GM12878 (cell line): ENCODE measurements at regions not wholly inside any gene's neighbourhood (a gene's known extent, or its start where the extent isn't known, plus 50 kb on each side); places are given as distances from the start of the nearest gene placed in this dataset.
"Not testable (repeated sequence)": the region's sequence is repeated elsewhere in the genome, so short reads cannot be mapped to it uniquely, and the experiment has no call there.

Experiments used
- ATAC-seq: fragments of 200-7000 bp; cut with Tn5 transposase; 3 replicates; pipeline ENCODE4 v1.9.1; 2020; ENCODE audit warnings: mild to moderate bottlenecking, moderate library complexity
- BruUV-seq: library from RNA; stranded (reverse); fragments of 400-500 nt; replicated peaks from 2 replicates; lab custom pipeline; 2021; lab: Mats Ljungman, UMichigan
- CTCF ChIA-PET: fragments of 300-600 bp; sonication (Branson Sonifier 250); formaldehyde crosslinking; extraction: SDS; loops from one replicate; lab custom pipeline; 2021; ENCODE audit warnings: inconsistent platforms; lab: Yijun Ruan, JAX
- POLR2A ChIA-PET: fragments of 350-600 bp; formaldehyde crosslinking; extraction: SDS; loops from one replicate; lab custom pipeline; 2021; ENCODE audit warnings: inconsistent platforms; lab: Charles Lee
- RAD21 ChIA-PET: fragments of 300-600 bp; sonication (Branson Sonifier 250); formaldehyde crosslinking; loops from one replicate; lab custom pipeline; 2023; ENCODE audit warnings: antibody characterized with exemption; ENCODE audit not compliant: unreplicated experiment; lab: Charles Lee
- SMC1A ChIA-PET: fragments of 300-600 bp; sonication (Branson Sonifier 250); formaldehyde crosslinking; loops from one replicate; lab custom pipeline; 2023; ENCODE audit not compliant: unreplicated experiment, uncharacterized antibody; lab: Charles Lee
- DNase-seq: peaks from one replicate; pipeline ENCODE4 v3.0.0-alpha.2; 2011; ENCODE audit warnings: low read depth, low spot score
- FAIRE-seq: peaks from 3 replicates; lab custom pipeline; 2011; peaks lifted over from hg19 to GRCh38; lab: Jason Lieb, UNC
- H2AFZ ChIP-seq: 2 replicates; pipeline ENCODE4 v1.6.0; 2011; ENCODE audit warnings: low read depth, low read length, control low read depth; ENCODE audit not compliant: control insufficient read depth
- H3K27ac ChIP-seq: 2 replicates; pipeline ENCODE4 v1.5.1; 2011; ENCODE audit warnings: control low read depth; ENCODE audit not compliant: control insufficient read depth, insufficient read depth
- H3K27me3 ChIP-seq, 2 experiments: replicated peaks in 1 of 2; 2 replicates each; pipeline versions ENCODE4 v1.6.0 to v1.6.1; 2011; ENCODE audit warnings: low read length in 1 of 2; ENCODE audit not compliant: control insufficient read depth in 2 of 2, insufficient read depth in 2 of 2
- H3K36me3 ChIP-seq, 2 experiments: 2 replicates each; pipeline ENCODE4 v1.5.1; 2011; ENCODE audit warnings: low read length in 1 of 2; ENCODE audit not compliant: control insufficient read depth in 2 of 2, insufficient read depth in 2 of 2
- H3K4me1 ChIP-seq: 2 replicates; pipeline ENCODE4 v1.6.1; 2011; ENCODE audit warnings: mild to moderate bottlenecking, low read length, moderate library complexity, mixed read lengths; ENCODE audit not compliant: control insufficient read depth, insufficient read depth
- H3K4me2 ChIP-seq: 2 replicates; pipeline ENCODE4 v1.6.0; 2011; ENCODE audit warnings: control low read depth; ENCODE audit not compliant: control insufficient read depth, insufficient read depth
- H3K4me3 ChIP-seq: fragments of 200-600 bp; sonication (generic); 2 replicates; pipeline ENCODE4 v1.5.1; 2016
- H3K79me2 ChIP-seq: 2 replicates; pipeline ENCODE4 v1.6.0; 2011; ENCODE audit warnings: low read length; ENCODE audit not compliant: control insufficient read depth, insufficient read depth
- H3K9ac ChIP-seq: 2 replicates; pipeline ENCODE4 v1.8.0; 2011; ENCODE audit warnings: low read length, control low read depth, mixed read lengths; ENCODE audit not compliant: control insufficient read depth, insufficient read depth
- H3K9me3 ChIP-seq: replicated peaks from 3 replicates; pipeline ENCODE4 v1.5.1; 2011; ENCODE audit warnings: mild to moderate bottlenecking, low read length; ENCODE audit not compliant: control insufficient read depth, insufficient read depth
- H4K20me1 ChIP-seq: 2 replicates; pipeline ENCODE4 v1.6.0; 2011; ENCODE audit not compliant: control insufficient read depth, insufficient read depth
- CTCF ChIP-seq, 3 experiments: IDR thresholded peaks in 2 of 3; conservative IDR thresholded peaks in 1 of 3; 2 replicates each; pipeline ENCODE4 v1.5.1; 2011; ENCODE audit warnings: low read depth in 3 of 3, low read length in 3 of 3, mild to moderate bottlenecking in 3 of 3, control low read depth in 2 of 3, moderate library complexity in 2 of 3, inconsistent platforms in 1 of 3, mixed read lengths in 1 of 3; ENCODE audit not compliant: control insufficient read depth in 2 of 3, insufficient read depth in 1 of 3; ENCODE audit errors: extremely low read depth in 1 of 3
- RAD21 ChIP-seq: IDR thresholded peaks from 2 replicates; pipeline ENCODE4 v1.6.1; 2011; ENCODE audit warnings: mild to moderate bottlenecking, low read depth, low read length, moderate library complexity; ENCODE audit not compliant: insufficient read depth
- WGBS: methylation state at CpG from one replicate; pipeline ENCODE4 v1.1.6; 2016; ENCODE audit warnings: low lambda C conversion rate; ENCODE audit not compliant: insufficient replicate concordance, insufficient coverage; ENCODE audit errors: missing lambda C conversion rate; 5-methylcytosine and 5-hydroxymethylcytosine counted together
- in situ Hi-C: fragments of 300-500 bp; cut with MboI; formaldehyde crosslinking; loops from 9 replicates; pipeline ENCODE4 v1.14.3; 2018; ENCODE audit warnings: mixed read lengths
- intact Hi-C: fragments of 100-400 bp; cut with micrococcal nuclease; formaldehyde crosslinking; loops from one replicate; pipeline ENCODE4 v1.14.2; 2022; ENCODE audit not compliant: unreplicated experiment

GRCh38 chr9:42534984-42535325 lies 351.5 kb downstream of the SPATA31A6 start:
- not testable (repeated sequence) for H4K20me1 ChIP-seq

More at GRCh38 chr9:42534984-42535325, 351.5 kb downstream of the SPATA31A6 start:
- H2AFZ ChIP-seq, H3K27me3 ChIP-seq, SMC1A ChIA-PET, BruUV-seq, CTCF ChIA-PET, DNase-seq, H3K79me2 ChIP-seq, POLR2A ChIA-PET, FAIRE-seq, H3K4me2 ChIP-seq, H3K36me3 ChIP-seq, RAD21 ChIA-PET, intact Hi-C loops, H3K27ac ChIP-seq, H3K4me3 ChIP-seq, H3K9ac ChIP-seq, H3K4me1 ChIP-seq, H3K9me3 ChIP-seq, in situ Hi-C loops: not testable (repeated sequence)
- WGBS, result 2% methylated on average over 6 of the region's 6 CpGs
- ATAC-seq, result peak; percentile 80
- TF ChIP-seq RAD21 (peak; percentile 31), CTCF (IDR thresholded peaks at IDR 0.05 in 2 of 3, conservative IDR thresholded peaks at IDR 0.05 in 1 of 3; ENCODE audit: control insufficient read depth in 2 of 3, extremely low read depth in 1 of 3, insufficient read depth in 1 of 3, low read depth in 3 of 3, low read length in 3 of 3) (peak in 2 of 3 experiments; percentile 14 to 16; a peak in 1 of 6 replicates)
